ENCODE measurements at regions not wholly inside any gene's neighbourhood (a gene's known extent, or its start where the extent isn't known, plus 50 kb on each side); places are given as distances from the start of the nearest gene placed in this dataset.

GRCh38 chr12:89270548-89270947, 81.8 kb downstream of the DUSP6 start:
- TF ChIP-seq CTCF (conservative IDR thresholded peaks at IDR 0.05; ENCODE audit: low read depth, low read length): no peak
- no peak for TF ChIP-seq EZH2phosphoT487 (IDR thresholded peaks at IDR 0.05; ENCODE audit: borderline replicate concordance, low read length)
